H1 (cell line): ENCODE measurements at regions not wholly inside any gene's neighbourhood (a gene's known extent, or its start where the extent isn't known, plus 50 kb on each side); places are given as distances from the start of the nearest gene placed in this dataset.

ENCODE experiments used
- CTCF ChIA-PET: fragments of 300-600 bp; sonication (Branson Sonifier 250); formaldehyde crosslinking; loops from one replicate; lab custom pipeline; 2021; ENCODE audit not compliant: partially characterized antibody; lab: Charles Lee
- POLR2A ChIA-PET: fragments of 300-600 bp; sonication (Branson Sonifier 250); formaldehyde crosslinking; loops from one replicate; lab custom pipeline; 2021; ENCODE audit warnings: inconsistent platforms; ENCODE audit not compliant: partially characterized antibody; lab: Charles Lee
- DNase-seq, 2 experiments: peaks; one replicate each; pipeline versions ENCODE4 v3.0.0 to v3.0.0-alpha.2; 2010 to 2022; ENCODE audit warnings: low spot score in 2 of 2, low read depth in 1 of 2, mixed read lengths in 1 of 2
- FAIRE-seq: peaks from 2 replicates; lab custom pipeline; 2011; peaks lifted over from hg19 to GRCh38; lab: Jason Lieb, UNC
- H2AFZ ChIP-seq: 2 replicates; pipeline ENCODE4 v1.8.1; 2012; ENCODE audit warnings: low read length, inconsistent platforms
- H2AK5ac ChIP-seq: 2 replicates; pipeline ENCODE4 v1.6.1; 2013; ENCODE audit warnings: low read depth, low read length
- H2BK120ac ChIP-seq: replicated peaks from 2 replicates; pipeline ENCODE3; 2013; ENCODE audit warnings: low read depth, low read length, inconsistent platforms
- H2BK12ac ChIP-seq: 2 replicates; pipeline ENCODE4 v1.6.1; 2013; ENCODE audit warnings: low read depth, low read length
- H2BK15ac ChIP-seq: 2 replicates; pipeline ENCODE4 v1.6.1; 2013; ENCODE audit warnings: low read length
- H2BK20ac ChIP-seq: 2 replicates; pipeline ENCODE4 v1.6.1; 2013; ENCODE audit warnings: low read length
- H2BK5ac ChIP-seq: 2 replicates; pipeline ENCODE4 v1.6.1; 2013; ENCODE audit warnings: low read depth, low read length
- H3K14ac ChIP-seq: 2 replicates; pipeline ENCODE4 v1.6.1; 2013; ENCODE audit warnings: inconsistent platforms; ENCODE audit not compliant: insufficient read length
- H3K18ac ChIP-seq: 2 replicates; pipeline ENCODE4 v1.6.1; 2013; ENCODE audit warnings: low read length; ENCODE audit errors: extremely low read depth
- H3K23ac ChIP-seq: 2 replicates; pipeline ENCODE4 v1.6.1; 2013; ENCODE audit warnings: inconsistent platforms; ENCODE audit not compliant: insufficient read length
- H3K23me2 ChIP-seq: 2 replicates; pipeline ENCODE4 v1.6.1; 2013; ENCODE audit warnings: low read depth, low read length
- H3K27ac ChIP-seq: 2 replicates; pipeline ENCODE4 v1.6.1; 2011; ENCODE audit warnings: low read depth, low read length, inconsistent platforms
- H3K27me3 ChIP-seq, 4 experiments: replicated peaks in 1 of 4; 1 replicate in 1 of 4; 2 replicates in 3 of 4; pipeline versions ENCODE4 v1.6.1 to v1.8.1; 2011 to 2013; ENCODE audit warnings: low read length in 3 of 4, mild to moderate bottlenecking in 3 of 4, inconsistent platforms in 2 of 4, mixed read lengths in 2 of 4, moderate library complexity in 1 of 4; ENCODE audit not compliant: control insufficient read depth in 3 of 4, insufficient read depth in 3 of 4; ENCODE audit errors: extremely low read depth in 1 of 4
- H3K36me3 ChIP-seq, 4 experiments: 2 replicates each; pipeline versions ENCODE4 v1.6.1 to v1.8.1; 2011 to 2013; ENCODE audit warnings: mild to moderate bottlenecking in 4 of 4, low read length in 3 of 4, moderate library complexity in 2 of 4, control low read depth in 1 of 4, inconsistent platforms in 1 of 4; ENCODE audit not compliant: insufficient read depth in 4 of 4, control insufficient read depth in 2 of 4
- H3K4ac ChIP-seq: replicated peaks from 2 replicates; pipeline ENCODE3; 2013; ENCODE audit warnings: low read length, low read depth, mixed read lengths, inconsistent platforms; ENCODE audit not compliant: insufficient read length
- H3K4me1 ChIP-seq, 4 experiments: replicated peaks in 1 of 4; 1 replicate in 1 of 4; 2 replicates in 3 of 4; pipeline versions ENCODE4 v1.6.1 to v1.8.1; 2011 to 2013; ENCODE audit warnings: low read length in 3 of 4, inconsistent platforms in 2 of 4, mixed read lengths in 1 of 4; ENCODE audit not compliant: insufficient read depth in 4 of 4, control insufficient read depth in 3 of 4
- H3K4me2 ChIP-seq, 2 experiments: 2 replicates each; pipeline versions ENCODE4 v1.6.1 to v1.8.1; 2011 to 2013; ENCODE audit warnings: low read depth in 2 of 2, low read length in 2 of 2, control low read depth in 1 of 2, inconsistent platforms in 1 of 2, mild to moderate bottlenecking in 1 of 2; ENCODE audit not compliant: insufficient read depth in 1 of 2
- H3K4me3 ChIP-seq, 4 experiments: fragments of 200-600, 300-600 bp in 1 of 4; sonication (generic), shearing (Covaris generic), sonication (Bioruptor Twin) in 1 of 4; 2 replicates each; pipeline versions ENCODE4 v1.5.1 to v1.8.1; 2011 to 2016; ENCODE audit warnings: low read length in 4 of 4, low read depth in 3 of 4, control low read depth in 2 of 4, inconsistent platforms in 2 of 4, mild to moderate bottlenecking in 2 of 4, mixed read lengths in 1 of 4, moderate library complexity in 1 of 4; ENCODE audit not compliant: insufficient read depth in 2 of 4; ENCODE audit errors: extremely low read depth in 1 of 4
- H3K56ac ChIP-seq: replicated peaks from 2 replicates; pipeline ENCODE3; 2013; ENCODE audit warnings: low read depth, mild to moderate bottlenecking, mixed read lengths, low read length, inconsistent platforms; ENCODE audit not compliant: insufficient read length
- H3K79me1 ChIP-seq: 2 replicates; pipeline ENCODE4 v1.6.1; 2013; ENCODE audit warnings: low read depth, low read length, control low read depth
- H3K79me2 ChIP-seq, 2 experiments: 2 replicates each; pipeline versions ENCODE4 v1.6.1 to v1.8.1; 2012 to 2013; ENCODE audit warnings: low read length in 2 of 2, mild to moderate bottlenecking in 2 of 2, inconsistent platforms in 1 of 2; ENCODE audit not compliant: insufficient read depth in 2 of 2, control insufficient read depth in 1 of 2
- H3K9ac ChIP-seq, 4 experiments: replicated peaks in 1 of 4; 1 replicate in 1 of 4; 2 replicates in 3 of 4; pipeline versions ENCODE4 v1.6.1 to v1.8.1; 2011 to 2013; ENCODE audit warnings: low read depth in 3 of 4, low read length in 3 of 4, control low read depth in 2 of 4, mild to moderate bottlenecking in 2 of 4, moderate library complexity in 2 of 4, inconsistent platforms in 1 of 4; ENCODE audit errors: extremely low read depth in 1 of 4
- H3K9me3 ChIP-seq, 2 experiments: 2 replicates each; pipeline versions ENCODE4 v1.6.1 to v1.8.1; 2012 to 2013; ENCODE audit warnings: mild to moderate bottlenecking in 2 of 2, moderate library complexity in 2 of 2, control low read depth in 1 of 2, inconsistent platforms in 1 of 2, low read depth in 1 of 2, low read length in 1 of 2, mixed read lengths in 1 of 2; ENCODE audit not compliant: insufficient read depth in 2 of 2
- H4K20me1 ChIP-seq, 2 experiments: replicated peaks in 1 of 2; 2 replicates each; pipeline versions ENCODE3 to v1.8.1; 2011 to 2013; ENCODE audit warnings: inconsistent platforms in 2 of 2, low read length in 2 of 2, mild to moderate bottlenecking in 1 of 2; ENCODE audit not compliant: insufficient read depth in 2 of 2, control insufficient read depth in 1 of 2
- H4K5ac ChIP-seq: 2 replicates; pipeline ENCODE4 v1.6.1; 2013; ENCODE audit warnings: low read length, low read depth, mixed read lengths, inconsistent platforms; ENCODE audit not compliant: insufficient read length
- H4K8ac ChIP-seq: 2 replicates; pipeline ENCODE4 v1.8.0; 2013; ENCODE audit warnings: mild to moderate bottlenecking, moderate library complexity, low read length, inconsistent platforms; ENCODE audit not compliant: insufficient read depth; ENCODE audit errors: extremely low read depth
- H4K91ac ChIP-seq: replicated peaks from 2 replicates; pipeline ENCODE3; 2013; ENCODE audit warnings: low read length, mixed read lengths, inconsistent platforms; ENCODE audit not compliant: insufficient read length
- FOSL1 ChIP-seq: IDR thresholded peaks from 2 replicates; pipeline ENCODE4 v1.6.1; 2011; ENCODE audit warnings: mild to moderate bottlenecking, low read depth, low read length, moderate library complexity; ENCODE audit not compliant: insufficient read depth
- KDM5A ChIP-seq: fragments of 200-600 bp; IDR thresholded peaks from 2 replicates; pipeline ENCODE4 v1.7.1; 2012; ENCODE audit warnings: mild to moderate bottlenecking, low read length, inconsistent platforms, mixed read lengths
- POLR2AphosphoS5 ChIP-seq: IDR thresholded peaks from 2 replicates; pipeline ENCODE4 v1.6.1; 2011; ENCODE audit warnings: low read depth, low read length
- SIN3A ChIP-seq, 2 experiments: IDR thresholded peaks in 1 of 2; conservative IDR thresholded peaks in 1 of 2; 2 replicates each; pipeline ENCODE4 v1.6.1; 2011 to 2012; ENCODE audit warnings: low read length in 2 of 2, improper control_type of control experiment in 1 of 2, low read depth in 1 of 2, mild to moderate bottlenecking in 1 of 2
- WGBS, 2 experiments: shearing (Covaris generic) in 1 of 2; methylation state at CpG; one replicate each; pipeline versions ENCODE4 v1.1.6 to v1.1.7; 2013 to 2015; ENCODE audit warnings: low lambda C conversion rate in 2 of 2, mixed read lengths in 2 of 2, inconsistent platforms in 1 of 2, low coverage in 1 of 2, missing lambda C conversion rate in 1 of 2; ENCODE audit not compliant: insufficient replicate concordance in 2 of 2, insufficient coverage in 1 of 2, insufficient read length in 1 of 2; ENCODE audit errors: extremely low coverage in 1 of 2, missing lambda C conversion rate in 1 of 2; 5-methylcytosine and 5-hydroxymethylcytosine counted together

DNA sequence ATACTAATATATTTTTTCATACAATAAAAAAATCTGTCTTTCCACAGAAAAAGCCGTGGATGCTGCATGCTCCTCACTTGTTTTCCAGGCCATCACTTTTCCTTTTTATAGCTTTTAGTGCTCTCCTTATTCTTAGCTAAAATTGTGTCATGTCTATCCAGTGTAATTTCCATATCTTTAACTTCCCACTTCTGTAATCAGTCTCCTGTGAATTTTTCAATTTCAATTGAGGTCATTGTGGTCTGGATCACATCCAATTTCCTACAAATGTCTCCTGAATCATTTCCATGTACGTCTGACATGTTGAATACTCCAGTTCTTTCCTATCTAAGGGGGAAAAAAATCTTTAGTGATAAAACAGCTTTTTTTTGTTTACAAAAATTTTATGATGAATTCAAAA lies 838.2 kb upstream of the B3GALT2 start:
- H3K4me3 ChIP-seq: no peak overlapping the region
- H3K56ac ChIP-seq: no peak overlapping the region
- ChIA-PET CTCF (interaction anchor here (0.8 to 1.6 kb wide), 2 partner anchors 10 to 12 kb away, joined by 3 read pairs; no protein-coding TSS in a partner anchor), POLR2A (no interaction called here)
- no peaks in the 10 kb centered on the region for H3K27me3 ChIP-seq
- H3K14ac ChIP-seq: no peak overlapping the region
- no peak overlapping the region for H2AK5ac ChIP-seq
- no peak overlapping the region for H3K4ac ChIP-seq
- no peaks in the 10 kb centered on the region for H3K9me3 ChIP-seq
- H3K23ac ChIP-seq: no peak overlapping the region
- H4K8ac ChIP-seq: no peak overlapping the region
- H2BK15ac ChIP-seq: no peak overlapping the region
- no peak for DNase-seq
- no peak overlapping the region for H2AFZ ChIP-seq
- no peak overlapping the region for H2BK5ac ChIP-seq
- no peak overlapping the region for H2BK120ac ChIP-seq
- no peak overlapping the region for H3K9ac ChIP-seq
- no peaks in the 10 kb centered on the region for H3K79me1 ChIP-seq
- TF ChIP-seq FOSL1 (no peak), POLR2AphosphoS5 (no peak), KDM5A (no peak), SIN3A (conservative IDR thresholded peaks at IDR 0.05 in 1 of 2, IDR thresholded peaks at IDR 0.05 in 1 of 2; ENCODE audit: low read depth in 1 of 2, low read length in 2 of 2) (no peak)
- no peak overlapping the region for H2BK20ac ChIP-seq
- H4K20me1 ChIP-seq: no peaks in the 10 kb centered on the region
- no peaks in the 10 kb centered on the region for H3K36me3 ChIP-seq
- no peak overlapping the region for H3K4me2 ChIP-seq
- H3K18ac ChIP-seq: no peak overlapping the region
- 86% methylated on average over 2 of the region's 2 CpGs; no CpG with 5 or more reads in 1 of the 2 experiments for WGBS, 2 experiments
- H2BK12ac ChIP-seq: no peak overlapping the region
- no peaks in the 10 kb centered on the region for H3K4me1 ChIP-seq
- H3K23me2 ChIP-seq: no peaks in the 10 kb centered on the region
- no peak overlapping the region for H4K5ac ChIP-seq
- no peak overlapping the region for H3K27ac ChIP-seq
- no peaks in the 10 kb centered on the region for H3K79me2 ChIP-seq
- FAIRE-seq: no peak
- H4K91ac ChIP-seq: no peak overlapping the region
